Breast epithelium (tissue), 3 donors: ENCODE measurements at regions not wholly inside any gene's neighbourhood (a gene's known extent, or its start where the extent isn't known, plus 50 kb on each side); places are given as distances from the start of the nearest gene placed in this dataset.

Source experiments
- POLR2A ChIP-seq: fragments of 450-650 bp; IDR thresholded peaks from one replicate; pipeline ENCODE4 v1.6.1; 2016; ENCODE audit warnings: antibody characterized with exemption, mild to moderate bottlenecking, moderate library complexity
- POLR2AphosphoS5 ChIP-seq, 3 donors: sonication (generic); formaldehyde crosslinking; IDR thresholded peaks; one replicate each; pipeline ENCODE4 v1.6.1; 2017; ENCODE audit warnings: antibody characterized with exemption in 3 of 3
- TF ChIP-seq, protein P1 (sequence below), 3 donors: fragments of 450-650 bp; IDR thresholded peaks; one replicate each; pipeline ENCODE4 v1.5.1; 2016 to 2017; ENCODE audit warnings: antibody characterized with exemption in 3 of 3, mild to moderate bottlenecking in 3 of 3, moderate library complexity in 3 of 3

DNA sequence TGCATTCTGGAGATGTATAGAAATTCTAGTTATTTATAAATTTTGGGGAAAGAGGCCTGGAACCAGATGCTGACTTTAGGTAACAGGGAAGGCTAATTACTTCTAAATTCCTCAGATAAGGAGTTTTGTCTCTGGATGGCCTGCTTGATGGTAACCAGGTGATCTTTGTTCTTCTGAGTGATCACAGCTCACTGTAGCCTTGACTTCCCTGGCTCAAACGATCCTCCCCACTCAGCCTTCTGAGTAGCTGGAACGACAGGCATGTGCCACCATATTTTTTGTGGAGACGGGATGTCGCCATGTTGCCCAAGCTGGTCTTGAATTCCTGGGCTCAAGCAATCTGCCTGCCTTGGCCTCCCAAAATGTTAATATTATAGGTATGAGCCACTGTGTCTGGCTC is 54.4 kb upstream of the MSH6 start:
- TF ChIP-seq, protein P1, sequence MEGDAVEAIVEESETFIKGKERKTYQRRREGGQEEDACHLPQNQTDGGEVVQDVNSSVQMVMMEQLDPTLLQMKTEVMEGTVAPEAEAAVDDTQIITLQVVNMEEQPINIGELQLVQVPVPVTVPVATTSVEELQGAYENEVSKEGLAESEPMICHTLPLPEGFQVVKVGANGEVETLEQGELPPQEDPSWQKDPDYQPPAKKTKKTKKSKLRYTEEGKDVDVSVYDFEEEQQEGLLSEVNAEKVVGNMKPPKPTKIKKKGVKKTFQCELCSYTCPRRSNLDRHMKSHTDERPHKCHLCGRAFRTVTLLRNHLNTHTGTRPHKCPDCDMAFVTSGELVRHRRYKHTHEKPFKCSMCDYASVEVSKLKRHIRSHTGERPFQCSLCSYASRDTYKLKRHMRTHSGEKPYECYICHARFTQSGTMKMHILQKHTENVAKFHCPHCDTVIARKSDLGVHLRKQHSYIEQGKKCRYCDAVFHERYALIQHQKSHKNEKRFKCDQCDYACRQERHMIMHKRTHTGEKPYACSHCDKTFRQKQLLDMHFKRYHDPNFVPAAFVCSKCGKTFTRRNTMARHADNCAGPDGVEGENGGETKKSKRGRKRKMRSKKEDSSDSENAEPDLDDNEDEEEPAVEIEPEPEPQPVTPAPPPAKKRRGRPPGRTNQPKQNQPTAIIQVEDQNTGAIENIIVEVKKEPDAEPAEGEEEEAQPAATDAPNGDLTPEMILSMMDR (IDR thresholded peaks at IDR 0.05), result no peak
- TF ChIP-seq POLR2A, result no peak
- TF ChIP-seq POLR2AphosphoS5 (IDR thresholded peaks at IDR 0.05), result no peak
